ENCODE measurements at regions not wholly inside any gene's neighbourhood (a gene's known extent, or its start where the extent isn't known, plus 50 kb on each side); places are given as distances from the start of the nearest gene placed in this dataset.

GRCh38 chr11:36824349-36824748, 226.3 kb upstream of the RAG2 start:
- DNase-seq: no peak

- DNase-seq: no peak
Observed at GRCh38 chr11:36822829-36823228, 224.8 kb upstream of the RAG2 start.

GRCh38 chr11:36818410-36818809, 220.4 kb upstream of the RAG2 start:
- DNase-seq: peak in 1 of 56 donors; percentile 6

GRCh38 chr11:36817336-36817965, 219.4 kb upstream of the RAG2 start:
- DNase-seq: no peak

GRCh38 chr11:36809303-36809702, 211.3 kb upstream of the RAG2 start:
- DNase-seq: no peak

GRCh38 chr11:36807871-36808270, 209.8 kb upstream of the RAG2 start:
- DNase-seq: no peak

- DNase-seq: no peak
Observed at GRCh38 chr11:36803084-36803483, 205.0 kb upstream of the RAG2 start.

GRCh38 chr11:36792996-36793914, 195.2 kb upstream of the RAG2 start:
- DNase-seq: no peak

- no peak for DNase-seq
Observed at GRCh38 chr11:36791957-36792356, 193.9 kb upstream of the RAG2 start.

GRCh38 chr11:36790526-36790925, 192.5 kb upstream of the RAG2 start:
- DNase-seq: no peak

- no peak for DNase-seq
Observed at GRCh38 chr11:36783808-36784207, 185.8 kb upstream of the RAG2 start.

GRCh38 chr11:36779791-36780190, 181.8 kb upstream of the RAG2 start:
- no peak for DNase-seq

- no peak for DNase-seq
Observed at GRCh38 chr11:36777311-36777710, 179.3 kb upstream of the RAG2 start.

- no peak for DNase-seq
Observed at GRCh38 chr11:36775756-36776155, 177.7 kb upstream of the RAG2 start.

GRCh38 chr11:36775130-36775529, 177.1 kb upstream of the RAG2 start:
- DNase-seq: no peak

GRCh38 chr11:36774603-36775002, 176.6 kb upstream of the RAG2 start:
- DNase-seq: no peak

GRCh38 chr11:36763187-36763586, 165.2 kb upstream of the RAG2 start:
- no peak for DNase-seq

GRCh38 chr11:36757075-36757474, 159.0 kb upstream of the RAG2 start:
- DNase-seq: no peak

GRCh38 chr11:36753960-36754359, 155.9 kb upstream of the RAG2 start:
- DNase-seq: no peak

GRCh38 chr11:36751996-36752395, 154.0 kb upstream of the RAG2 start:
- DNase-seq: no peak

GRCh38 chr11:36751335-36751781, 153.3 kb upstream of the RAG2 start:
- DNase-seq: no peak

- DNase-seq: no peak
Observed at GRCh38 chr11:36750349-36750748, 152.3 kb upstream of the RAG2 start.

- no peak for DNase-seq
Observed at GRCh38 chr11:36748836-36749235, 150.8 kb upstream of the RAG2 start.
